ENCODE measurements at regions not wholly inside any gene's neighbourhood (a gene's known extent, or its start where the extent isn't known, plus 50 kb on each side); places are given as distances from the start of the nearest gene placed in this dataset.
"Not testable (repeated sequence)": the region's sequence is repeated elsewhere in the genome, so short reads cannot be mapped to it uniquely, and the experiment has no call there.

GRCh38 chr5:50921366-50922133 lies 255.1 kb downstream of the PARP8 start:
- Histone ChIP-seq H3K9me3 (no peaks in the 10 kb centered on the region), H3K36me3 (no peaks in the 10 kb centered on the region), H3K4me1 (ENCODE audit: insufficient read depth) (no peaks in the 10 kb centered on the region), H3K4me3 (no peak overlapping the region), H3K27ac (no peak overlapping the region), H3K27me3 (no peaks in the 10 kb centered on the region)
- WGBS, 3 donors, result 95% methylated on average over 15 to 20 of the region's 20 CpGs
- no peak for TF ChIP-seq POLR2A (IDR thresholded peaks at IDR 0.05)
- TF ChIP-seq EP300 (IDR thresholded peaks at IDR 0.05), result no peak
- TF ChIP-seq CTCF (IDR thresholded peaks at IDR 0.05), result no peak
- intact Hi-C loops (cut with DNase I), result no loop called here
- DNase-seq, result no peak

DNA sequence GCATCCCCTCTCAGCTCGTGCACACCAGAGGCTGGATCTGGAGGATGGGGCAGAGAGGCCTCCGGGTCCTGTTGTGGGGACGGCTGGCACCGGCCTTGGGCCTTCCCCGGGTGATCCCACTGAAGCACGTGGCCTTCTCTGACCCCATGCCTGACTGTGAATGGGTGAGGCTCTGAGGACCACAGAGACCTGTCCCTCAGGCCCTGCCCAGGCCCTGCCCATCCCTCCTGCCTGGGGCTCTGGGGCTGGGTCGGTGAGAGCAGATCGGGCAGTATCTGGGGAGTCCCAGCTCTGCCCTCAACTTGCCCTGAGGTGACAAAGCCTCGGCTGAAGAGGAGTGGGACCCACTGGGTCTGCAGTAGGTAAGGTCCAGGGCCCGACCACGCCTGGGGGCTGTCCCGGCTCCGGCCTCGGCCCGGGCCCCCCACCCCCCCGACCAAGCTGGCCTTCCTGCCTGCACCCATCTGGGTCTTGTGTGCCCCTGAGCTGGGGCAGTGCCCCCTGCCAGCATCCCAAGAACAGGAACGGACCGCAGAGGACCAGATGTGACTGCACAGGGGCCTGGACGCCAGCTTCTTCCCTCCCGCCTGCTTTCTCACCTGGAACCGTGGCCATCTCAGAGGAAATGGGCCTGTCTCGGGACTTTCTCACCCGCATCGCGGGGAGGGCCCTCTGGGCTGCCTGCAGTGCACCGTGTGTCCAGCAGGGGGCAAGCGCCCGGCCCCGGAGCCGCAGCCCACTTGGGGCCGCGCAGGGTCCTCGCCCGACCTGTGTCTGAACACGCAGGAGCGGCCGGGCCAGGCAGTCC lies 255.9 kb downstream of the PARP8 start:
- H3K4me3 ChIP-seq; H3K4me1 ChIP-seq (ENCODE audit: insufficient read depth); H3K9me3 ChIP-seq; DNase-seq; intact Hi-C loops (cut with DNase I); H3K27ac ChIP-seq; H3K27me3 ChIP-seq; H3K36me3 ChIP-seq: not testable (repeated sequence)
- WGBS, 3 donors, result 77 to 87% (median 80%) methylated on average over 34 to 37 of the region's 37 CpGs

GRCh38 chr5:50922942-50923767 lies 256.7 kb downstream of the PARP8 start:
- no peaks in the 10 kb centered on the region for H3K27me3 ChIP-seq
- H3K4me3 ChIP-seq, result no peak overlapping the region
- no peak overlapping the region for H3K27ac ChIP-seq
- TF ChIP-seq POLR2A (IDR thresholded peaks at IDR 0.05) (no peak), EP300 (IDR thresholded peaks at IDR 0.05) (no peak), CTCF (IDR thresholded peaks at IDR 0.05) (no peak)
- H3K9me3 ChIP-seq, result no peaks in the 10 kb centered on the region
- intact Hi-C loops (cut with DNase I), result no loop called here
- H3K36me3 ChIP-seq, result no peaks in the 10 kb centered on the region
- no peak for DNase-seq
- no peaks in the 10 kb centered on the region for H3K4me1 ChIP-seq (ENCODE audit: insufficient read depth)
- WGBS, 3 donors, result 85 to 91% (median 88%) methylated on average over 34 of the region's 34 CpGs

DNA sequence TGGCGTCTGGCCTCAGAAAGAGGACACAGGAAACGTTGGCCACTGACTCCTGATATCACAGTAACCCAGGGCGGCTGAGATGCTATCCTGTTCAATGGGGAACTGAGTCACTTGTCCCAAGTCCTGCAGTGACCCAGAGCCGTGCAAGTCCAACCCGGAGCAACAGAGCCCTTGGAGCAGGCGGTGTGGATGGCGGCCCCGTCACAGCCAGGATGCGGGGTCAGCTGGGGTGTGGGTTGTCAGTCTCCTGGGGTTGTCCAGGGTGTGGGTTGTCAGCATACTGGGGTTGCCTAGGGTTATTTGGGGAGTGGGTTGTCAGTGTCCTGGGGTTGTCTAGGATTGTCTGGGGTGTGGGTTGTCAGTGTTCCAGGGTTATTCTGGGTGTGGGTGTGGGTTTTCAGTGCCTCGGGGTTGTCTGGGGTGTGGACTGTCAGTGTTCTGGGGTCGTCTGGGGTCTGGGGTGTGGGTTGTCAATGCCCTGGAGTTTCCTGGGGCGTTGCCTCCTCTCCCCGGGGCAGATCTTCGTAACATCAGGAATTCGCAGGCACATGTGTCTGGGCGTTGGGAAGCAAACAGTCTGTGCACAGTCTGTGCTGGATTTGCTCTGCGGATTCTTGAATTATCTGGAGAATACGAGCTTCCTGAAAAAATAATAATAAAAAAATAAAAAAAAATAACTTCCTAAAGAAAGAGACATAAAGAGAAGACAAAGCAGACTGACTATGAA lies 257.5 kb downstream of the PARP8 start:
- Histone ChIP-seq H3K27me3 (no peaks in the 10 kb centered on the region), H3K27ac (no peak overlapping the region), H3K4me3 (no peak overlapping the region), H3K9me3 (no peaks in the 10 kb centered on the region), H3K36me3 (no peaks in the 10 kb centered on the region), H3K4me1 (ENCODE audit: insufficient read depth) (no peaks in the 10 kb centered on the region)
- WGBS, 3 donors, result 86 to 88% (median 87%) methylated on average over 11 to 18 of the region's 18 CpGs
- DNase-seq, result no peak
- intact Hi-C loops (cut with DNase I), result no loop called here
- TF ChIP-seq EP300 (IDR thresholded peaks at IDR 0.05) (no peak), POLR2A (IDR thresholded peaks at IDR 0.05) (no peak), CTCF (IDR thresholded peaks at IDR 0.05) (no peak)

Data from ovary (tissue), 7 donors.